ENCODE measurements at regions not wholly inside any gene's neighbourhood (a gene's known extent, or its start where the extent isn't known, plus 50 kb on each side); places are given as distances from the start of the nearest gene placed in this dataset.
"Not testable (repeated sequence)": the region's sequence is repeated elsewhere in the genome, so short reads cannot be mapped to it uniquely, and the experiment has no call there.

GRCh38 chr6:101116337-101116736 lies 235.2 kb upstream of the ASCC3 start:
- DNase-seq: no peak

GRCh38 chr6:101117393-101118135 lies 236.4 kb upstream of the ASCC3 start:
- no peak for DNase-seq

DNA sequence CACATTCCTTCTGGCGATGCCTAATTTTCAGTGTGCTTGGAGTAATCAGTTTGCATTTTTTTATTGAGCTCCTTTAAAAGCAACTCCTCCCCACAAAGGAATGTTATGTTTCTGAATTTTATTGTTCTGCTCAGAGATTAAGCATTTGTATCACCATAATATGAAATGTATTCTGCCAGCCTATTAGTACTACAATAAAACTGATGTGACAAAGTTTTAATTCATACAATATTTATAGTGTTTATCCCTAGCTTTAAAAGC lies 236.9 kb upstream of the ASCC3 start:
- no peak for DNase-seq

DNA sequence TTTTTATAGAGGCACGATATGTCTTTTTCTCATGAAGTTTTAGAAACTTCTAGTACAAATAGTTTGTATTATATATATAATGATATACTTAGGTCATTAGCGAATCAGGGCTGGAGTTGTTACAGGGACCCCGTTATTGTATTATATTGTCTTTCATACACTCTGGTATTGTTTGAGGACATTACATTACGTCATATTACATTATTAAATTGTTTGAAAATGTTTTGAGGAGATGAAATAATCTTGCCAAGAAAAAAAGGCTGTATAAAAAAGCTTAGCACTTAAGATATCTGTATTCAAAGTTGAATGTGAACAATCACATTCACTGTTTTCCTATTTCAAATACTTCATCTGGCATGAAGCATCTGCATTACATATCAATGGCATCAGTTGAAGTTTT lies 239.6 kb upstream of the ASCC3 start:
- DNase-seq: no peak

DNA sequence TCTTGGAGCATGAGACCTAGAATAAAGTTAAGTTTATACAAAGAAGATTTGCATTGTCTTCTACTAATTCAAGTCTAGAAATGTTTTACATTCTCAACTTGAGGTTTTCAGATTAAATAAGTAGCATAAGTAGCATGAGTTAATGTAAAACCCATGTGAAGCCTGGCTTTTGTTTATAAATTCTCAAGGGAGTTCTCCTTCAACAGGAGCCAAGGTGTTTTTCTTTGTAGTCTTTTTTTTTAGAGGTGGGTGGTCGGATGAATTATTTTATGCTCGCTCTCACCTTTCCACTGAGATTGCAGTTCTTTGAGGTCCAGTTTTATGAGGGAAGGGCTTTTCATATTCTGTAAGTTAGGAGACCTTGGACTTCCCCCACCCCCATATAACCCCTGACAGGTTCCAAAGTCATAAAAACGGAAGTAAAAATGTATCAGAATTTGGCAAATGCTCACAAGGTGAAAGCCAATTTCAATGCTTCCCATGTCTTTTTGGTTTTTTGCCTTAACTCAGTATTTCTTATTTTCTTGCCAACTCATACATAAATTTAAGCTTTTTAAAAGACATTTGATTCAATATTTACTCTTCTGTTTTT lies 244.3 kb upstream of the ASCC3 start:
- no peak for DNase-seq

GRCh38 chr6:101126501-101126900 lies 245.4 kb upstream of the ASCC3 start:
- DNase-seq: no peak

DNA sequence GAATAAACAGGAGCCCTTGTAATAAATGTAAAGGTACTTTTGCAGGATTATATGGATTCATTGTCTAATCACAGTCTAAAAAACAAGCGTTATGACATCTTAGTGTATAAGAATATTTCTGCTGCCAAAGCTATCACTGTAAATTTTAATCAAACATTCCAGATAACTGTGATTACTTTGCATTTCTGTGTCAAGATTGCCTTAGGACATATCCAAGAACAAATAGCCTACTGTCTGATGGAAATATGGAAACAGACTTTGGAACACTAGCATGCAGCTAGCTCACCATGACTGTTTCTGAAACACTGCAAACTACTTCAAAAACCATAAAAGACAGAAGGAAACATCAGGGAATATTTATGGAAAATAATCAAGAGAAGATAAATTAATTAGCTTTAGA lies 248.7 kb upstream of the ASCC3 start:
- no peak for DNase-seq

DNA sequence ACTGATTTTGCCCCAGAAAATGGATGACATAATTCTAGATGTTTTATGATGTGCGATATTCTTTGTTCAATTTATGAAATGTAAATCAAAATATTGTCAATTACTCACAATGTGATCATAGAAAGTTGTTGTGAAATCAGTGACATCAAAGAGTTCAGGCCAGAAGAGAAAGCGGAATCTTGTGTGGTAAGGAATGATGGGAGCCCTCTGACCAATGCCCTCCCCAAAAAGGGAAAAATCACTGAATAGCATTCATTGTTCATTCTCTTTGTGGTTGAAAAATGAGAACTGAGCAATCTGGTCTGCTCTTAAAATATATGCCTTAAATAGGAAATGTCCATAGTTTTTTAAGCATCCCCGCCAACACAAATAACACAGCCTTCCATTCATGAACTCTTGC lies 247.1 kb upstream of the GRIK2 start:
- DNase-seq: no peak

DNA sequence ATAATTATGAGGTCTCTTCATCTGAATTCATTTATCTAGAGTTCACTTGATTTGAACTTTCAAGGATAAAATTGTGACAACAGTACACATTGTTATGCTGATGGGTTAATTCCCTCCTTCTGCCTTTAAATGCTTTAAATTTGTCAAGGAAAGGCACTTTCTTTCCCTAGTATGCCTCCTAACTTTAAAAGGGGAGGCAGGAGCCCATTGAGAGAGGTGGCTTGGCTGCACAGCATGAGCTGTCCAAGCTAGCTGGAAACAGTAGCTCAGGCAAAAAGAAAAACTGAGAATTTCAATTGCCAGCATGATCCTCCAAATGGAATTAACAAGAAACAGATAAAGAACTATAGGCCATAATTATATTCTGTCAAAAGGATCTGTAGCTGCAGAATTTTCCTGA lies 243.3 kb upstream of the GRIK2 start:
- no peak for DNase-seq

GRCh38 chr6:101157638-101158037 lies 235.9 kb upstream of the GRIK2 start:
- not testable (repeated sequence) for DNase-seq

GRCh38 chr6:101163611-101164010 lies 229.9 kb upstream of the GRIK2 start:
- no peak for DNase-seq

- no peak for DNase-seq
These were observed 225.9 kb upstream of the GRIK2 start for GRCh38 chr6:101167638-101168037.

DNA sequence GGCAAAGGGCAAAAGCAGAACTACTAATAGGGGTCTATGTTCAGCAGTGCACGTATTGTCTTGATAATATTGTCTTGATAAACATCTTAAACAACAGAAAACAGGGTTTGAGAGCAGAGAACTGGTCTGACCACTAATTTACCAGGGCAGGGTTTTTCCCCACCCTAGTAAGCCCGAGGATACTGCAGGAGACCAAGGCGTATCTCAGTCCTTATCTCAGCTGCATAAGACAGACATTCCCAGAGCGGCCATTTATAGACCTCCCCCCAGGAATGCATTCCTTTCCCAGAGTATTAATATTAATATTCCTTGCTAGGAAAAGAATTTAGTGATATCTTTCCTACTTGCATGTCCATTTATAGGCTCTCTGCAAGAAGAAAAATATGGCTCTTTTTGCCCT lies 222.5 kb upstream of the GRIK2 start:
- not testable (repeated sequence) for DNase-seq

DNA sequence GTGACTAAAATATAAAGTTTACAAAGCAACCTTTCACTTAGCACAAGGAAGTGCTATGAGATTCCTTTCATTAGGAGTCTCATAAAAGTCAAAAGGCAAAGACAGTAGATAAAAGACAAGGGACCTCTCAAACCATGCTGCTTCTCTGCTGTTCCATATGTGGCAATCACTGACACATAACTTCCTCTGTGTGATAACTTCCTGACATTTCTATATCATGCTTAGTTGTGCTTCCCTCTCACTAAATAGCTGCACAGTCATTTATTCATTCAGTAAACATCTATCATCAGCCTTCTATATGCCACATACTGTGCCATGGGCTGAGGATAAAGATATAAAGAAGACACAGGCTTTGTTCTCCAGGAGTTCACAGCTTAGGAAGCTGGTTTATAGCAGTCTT lies 214.8 kb upstream of the GRIK2 start:
- no peak for DNase-seq

GRCh38 chr6:101181006-101181405 lies 212.5 kb upstream of the GRIK2 start:
- no peak for DNase-seq

GRCh38 chr6:101188285-101188798 lies 205.2 kb upstream of the GRIK2 start:
- DNase-seq: not testable (repeated sequence)

DNA sequence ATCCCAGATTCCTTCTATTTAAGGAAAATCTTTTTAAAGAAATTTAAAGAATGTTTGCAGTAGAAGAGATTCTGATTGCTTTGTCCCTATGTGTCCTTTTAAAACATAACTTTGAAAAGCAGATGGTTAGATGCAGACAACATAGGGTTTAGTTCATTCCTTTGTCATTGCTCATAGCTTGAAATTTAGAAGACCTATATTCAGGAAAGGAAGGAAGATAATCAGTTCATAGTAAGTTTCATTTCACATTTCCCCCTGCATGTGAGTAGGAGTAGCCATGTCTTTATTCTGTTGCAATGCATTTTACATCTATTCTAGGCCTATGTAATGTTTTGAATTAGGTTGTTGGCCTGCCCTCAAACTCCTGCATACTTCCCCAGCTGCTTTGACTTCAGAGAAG lies 197.9 kb upstream of the GRIK2 start:
- no peak for DNase-seq

- no peak for DNase-seq
These were observed 194.1 kb upstream of the GRIK2 start for GRCh38 chr6:101199441-101199840.

- DNase-seq: no peak
These were observed 190.6 kb upstream of the GRIK2 start for GRCh38 chr6:101202867-101203374.

- DNase-seq: no peak
These were observed 189.8 kb upstream of the GRIK2 start for GRCh38 chr6:101203664-101204063.

GRCh38 chr6:101208152-101208551 lies 185.4 kb upstream of the GRIK2 start:
- no peak for DNase-seq

GRCh38 chr6:101212640-101213039 lies 180.9 kb upstream of the GRIK2 start:
- DNase-seq: no peak

GRCh38 chr6:101222007-101222406 lies 171.5 kb upstream of the GRIK2 start:
- DNase-seq: no peak

- no peak for DNase-seq
These were observed 168.8 kb upstream of the GRIK2 start for GRCh38 chr6:101224751-101225150.

- no peak for DNase-seq
These were observed 166.8 kb upstream of the GRIK2 start for GRCh38 chr6:101226677-101227135.
